MCF 10A (cell line): ENCODE measurements at regions not wholly inside any gene's neighbourhood (a gene's known extent, or its start where the extent isn't known, plus 50 kb on each side); places are given as distances from the start of the nearest gene placed in this dataset.

Source experiments
- BruUV-seq: library from RNA; stranded (reverse); fragments of 400-500 nt; replicated peaks from 2 replicates; lab custom pipeline; 2021; lab: Mats Ljungman, UMichigan
- CTCF ChIA-PET: fragments of 300-600 bp; sonication (Branson Sonifier 250); formaldehyde crosslinking; extraction: SDS; loops from one replicate; lab custom pipeline; 2021; ENCODE audit warnings: antibody characterized with exemption, inconsistent platforms; lab: Yijun Ruan, JAX
- POLR2A ChIA-PET: fragments of 300-600, 350-650 bp; sonication (Branson Sonifier 250); formaldehyde crosslinking; extraction: SDS; loops from one replicate; lab custom pipeline; 2020; ENCODE audit warnings: antibody characterized with exemption, inconsistent platforms; lab: Yijun Ruan, JAX
- DNase-seq: peaks from one replicate; pipeline ENCODE4 v3.0.0-alpha.2; 2018; ENCODE audit not compliant: unreplicated experiment
- H3K27ac Mint-ChIP-seq: one replicate; pipeline ENCODE4 v1.8.0; 2022; ENCODE audit warnings: mild to moderate bottlenecking, low read depth, mixed read lengths; ENCODE audit not compliant: unreplicated experiment
- H3K27me3 Mint-ChIP-seq: one replicate; pipeline ENCODE4 v1.8.0; 2022; ENCODE audit warnings: mixed read lengths; ENCODE audit not compliant: insufficient read depth, unreplicated experiment
- H3K36me3 Mint-ChIP-seq: one replicate; pipeline ENCODE4 v1.8.0; 2022; ENCODE audit warnings: mild to moderate bottlenecking, moderate library complexity, mixed read lengths; ENCODE audit not compliant: insufficient read depth, unreplicated experiment
- H3K4me1 Mint-ChIP-seq: one replicate; pipeline ENCODE4 v1.8.0; 2022; ENCODE audit warnings: mixed read lengths; ENCODE audit not compliant: insufficient read depth, unreplicated experiment
- H3K4me3 Mint-ChIP-seq: one replicate; pipeline ENCODE4 v1.8.0; 2022; ENCODE audit warnings: mild to moderate bottlenecking, moderate library complexity, mixed read lengths; ENCODE audit not compliant: unreplicated experiment
- H3K9me3 Mint-ChIP-seq: one replicate; pipeline ENCODE4 v1.8.0; 2022; ENCODE audit warnings: mixed read lengths; ENCODE audit not compliant: unreplicated experiment
- CTCF ChIP-seq: fragments of 200-600 bp; IDR thresholded peaks from one replicate; pipeline ENCODE4 v1.8.0; 2022; ENCODE audit warnings: antibody characterized with exemption, mild to moderate bottlenecking; ENCODE audit not compliant: unreplicated experiment
- intact Hi-C: fragments of 100-400 bp; cut with micrococcal nuclease; formaldehyde crosslinking; loops from 2 replicates; pipeline ENCODE4 v1.14.1; 2022

DNA sequence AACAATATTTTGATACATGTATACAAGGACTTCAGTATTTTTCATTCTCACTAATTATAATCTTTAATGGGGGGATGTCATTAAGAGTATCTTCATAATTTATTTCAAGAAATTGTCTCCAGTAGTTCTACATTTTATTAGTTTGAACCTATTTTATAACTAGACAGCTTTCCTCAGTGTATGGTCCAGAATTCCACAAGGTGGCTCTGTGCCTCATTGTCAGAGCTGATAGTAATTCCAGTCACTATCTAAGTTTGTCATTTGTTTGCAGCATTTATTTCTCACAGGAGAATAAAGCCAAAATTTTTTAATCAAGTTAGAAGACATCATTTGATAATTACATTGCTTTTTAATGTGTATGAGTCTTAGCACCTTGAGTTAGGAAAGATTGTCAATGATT is 1633.0 kb upstream of the PCDH20 start:
- ChIA-PET POLR2A (no interaction called here), CTCF (interaction anchor here (0.7 kb wide), 1 partner anchor 9 kb away, joined by 6 read pairs; no protein-coding TSS in a partner anchor)
- intact Hi-C loops: no loop called here
- Mint-ChIP-seq H3K4me1 (no peaks in the 10 kb centered on the region), H3K27ac (no peak overlapping the region), H3K27me3 (no peaks in the 10 kb centered on the region), H3K36me3 (no peaks in the 10 kb centered on the region), H3K4me3 (no peak overlapping the region), H3K9me3 (peaks cover 8% of the 10 kb centered on the region)
- BruUV-seq: no TSS peak
- no peak for TF ChIP-seq CTCF
- DNase-seq: peak; percentile 14

- H3K4me1 Mint-ChIP-seq: no peaks in the 10 kb centered on the region
- TF ChIP-seq CTCF: no peak
- H3K4me3 Mint-ChIP-seq: no peak overlapping the region
- DNase-seq: no peak
- POLR2A ChIA-PET: no interaction called here
- CTCF ChIA-PET: no interaction called here
- no peaks in the 10 kb centered on the region for H3K9me3 Mint-ChIP-seq
- no peaks in the 10 kb centered on the region for H3K36me3 Mint-ChIP-seq
- no TSS peak for BruUV-seq
- no peak overlapping the region for H3K27ac Mint-ChIP-seq
- H3K27me3 Mint-ChIP-seq: no peaks in the 10 kb centered on the region
- intact Hi-C loops: no loop called here
These were observed 1629.1 kb upstream of the PCDH20 start for GRCh38 chr13:63044589-63045313.

GRCh38 chr13:63042686-63043085 is 1627.0 kb upstream of the PCDH20 start:
- TF ChIP-seq CTCF: no peak
- Mint-ChIP-seq H3K27me3 (no peaks in the 10 kb centered on the region), H3K9me3 (no peaks in the 10 kb centered on the region), H3K4me1 (no peaks in the 10 kb centered on the region), H3K27ac (no peak overlapping the region), H3K4me3 (no peak overlapping the region), H3K36me3 (no peaks in the 10 kb centered on the region)
- POLR2A ChIA-PET: no interaction called here
- DNase-seq: no peak
- BruUV-seq: no TSS peak
- intact Hi-C loops: no loop called here
- CTCF ChIA-PET: interaction anchor here (0.6 kb wide), 1 partner anchor 919 kb away, joined by 3 read pairs; no protein-coding TSS in a partner anchor

- no peak overlapping the region for H3K4me3 Mint-ChIP-seq
- no peaks in the 10 kb centered on the region for H3K36me3 Mint-ChIP-seq
- H3K9me3 Mint-ChIP-seq: no peaks in the 10 kb centered on the region
- TF ChIP-seq CTCF: no peak
- CTCF ChIA-PET: no interaction called here
- H3K27ac Mint-ChIP-seq: no peak overlapping the region
- no peaks in the 10 kb centered on the region for H3K4me1 Mint-ChIP-seq
- no peak for DNase-seq
- H3K27me3 Mint-ChIP-seq: no peaks in the 10 kb centered on the region
- intact Hi-C loops: no loop called here
- POLR2A ChIA-PET: no interaction called here
- no TSS peak for BruUV-seq
These were observed 1626.2 kb upstream of the PCDH20 start for GRCh38 chr13:63041640-63042414.
